ENCODE measurements at regions not wholly inside any gene's neighbourhood (a gene's known extent, or its start where the extent isn't known, plus 50 kb on each side); places are given as distances from the start of the nearest gene placed in this dataset.

GRCh38 chr10:124264711-124265390 lies 153.9 kb downstream of the OAT start:
- TF ChIP-seq, protein P1, sequence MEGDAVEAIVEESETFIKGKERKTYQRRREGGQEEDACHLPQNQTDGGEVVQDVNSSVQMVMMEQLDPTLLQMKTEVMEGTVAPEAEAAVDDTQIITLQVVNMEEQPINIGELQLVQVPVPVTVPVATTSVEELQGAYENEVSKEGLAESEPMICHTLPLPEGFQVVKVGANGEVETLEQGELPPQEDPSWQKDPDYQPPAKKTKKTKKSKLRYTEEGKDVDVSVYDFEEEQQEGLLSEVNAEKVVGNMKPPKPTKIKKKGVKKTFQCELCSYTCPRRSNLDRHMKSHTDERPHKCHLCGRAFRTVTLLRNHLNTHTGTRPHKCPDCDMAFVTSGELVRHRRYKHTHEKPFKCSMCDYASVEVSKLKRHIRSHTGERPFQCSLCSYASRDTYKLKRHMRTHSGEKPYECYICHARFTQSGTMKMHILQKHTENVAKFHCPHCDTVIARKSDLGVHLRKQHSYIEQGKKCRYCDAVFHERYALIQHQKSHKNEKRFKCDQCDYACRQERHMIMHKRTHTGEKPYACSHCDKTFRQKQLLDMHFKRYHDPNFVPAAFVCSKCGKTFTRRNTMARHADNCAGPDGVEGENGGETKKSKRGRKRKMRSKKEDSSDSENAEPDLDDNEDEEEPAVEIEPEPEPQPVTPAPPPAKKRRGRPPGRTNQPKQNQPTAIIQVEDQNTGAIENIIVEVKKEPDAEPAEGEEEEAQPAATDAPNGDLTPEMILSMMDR (optimal IDR thresholded peaks at IDR 0.05 in 1 of 3, IDR thresholded peaks at IDR 0.05 in 1 of 3, conservative IDR thresholded peaks at IDR 0.05 in 1 of 3; ENCODE audit: extremely low read depth in 1 of 3, insufficient read depth in 2 of 3, low read length in 3 of 3), result no peak
- TF ChIP-seq EZH2 (IDR thresholded peaks at IDR 0.05; ENCODE audit: low read length), result no peak
